ENCODE measurements at regions not wholly inside any gene's neighbourhood (a gene's known extent, or its start where the extent isn't known, plus 50 kb on each side); places are given as distances from the start of the nearest gene placed in this dataset.

DNA sequence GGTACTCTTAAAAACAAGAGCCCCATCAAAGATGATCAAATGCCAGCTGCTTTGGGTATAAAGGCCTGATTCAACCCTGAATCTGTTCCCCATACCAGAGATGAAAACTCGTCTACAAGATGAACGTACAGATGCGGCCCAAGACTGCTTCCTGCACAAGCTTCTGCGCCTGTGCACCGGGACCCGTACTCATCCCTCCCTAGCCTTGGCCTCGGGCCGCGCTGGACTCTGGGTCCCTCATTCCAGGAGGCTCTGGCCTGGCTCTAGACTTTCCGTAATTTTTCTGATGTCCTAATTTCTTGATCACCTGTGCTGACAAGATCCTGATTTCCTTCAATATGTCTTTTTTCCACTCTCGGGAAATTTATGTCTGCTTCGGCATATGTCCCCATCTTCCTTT, 612.3 kb downstream of the BNC2 start:
- TF ChIP-seq POLR2AphosphoS5 (IDR thresholded peaks at IDR 0.05; ENCODE audit: low read depth, low read length) (no peak), YY1 (IDR thresholded peaks at IDR 0.05; ENCODE audit: low read depth) (no peak), RFX5 (IDR thresholded peaks at IDR 0.05; ENCODE audit: low read length) (no peak), TCF12 (IDR thresholded peaks at IDR 0.05) (no peak), RXRA (IDR thresholded peaks at IDR 0.05; ENCODE audit: borderline replicate concordance, low read depth) (no peak), ELF1 (IDR thresholded peaks at IDR 0.05) (no peak), FOXM1 (IDR thresholded peaks at IDR 0.05; ENCODE audit: low read depth) (no peak), SIN3A (IDR thresholded peaks at IDR 0.05; ENCODE audit: borderline replicate concordance, low read depth, low read length) (no peak), RAD21 (IDR thresholded peaks at IDR 0.05; ENCODE audit: low read length) (no peak)
- TF ChIP-seq, protein P1, sequence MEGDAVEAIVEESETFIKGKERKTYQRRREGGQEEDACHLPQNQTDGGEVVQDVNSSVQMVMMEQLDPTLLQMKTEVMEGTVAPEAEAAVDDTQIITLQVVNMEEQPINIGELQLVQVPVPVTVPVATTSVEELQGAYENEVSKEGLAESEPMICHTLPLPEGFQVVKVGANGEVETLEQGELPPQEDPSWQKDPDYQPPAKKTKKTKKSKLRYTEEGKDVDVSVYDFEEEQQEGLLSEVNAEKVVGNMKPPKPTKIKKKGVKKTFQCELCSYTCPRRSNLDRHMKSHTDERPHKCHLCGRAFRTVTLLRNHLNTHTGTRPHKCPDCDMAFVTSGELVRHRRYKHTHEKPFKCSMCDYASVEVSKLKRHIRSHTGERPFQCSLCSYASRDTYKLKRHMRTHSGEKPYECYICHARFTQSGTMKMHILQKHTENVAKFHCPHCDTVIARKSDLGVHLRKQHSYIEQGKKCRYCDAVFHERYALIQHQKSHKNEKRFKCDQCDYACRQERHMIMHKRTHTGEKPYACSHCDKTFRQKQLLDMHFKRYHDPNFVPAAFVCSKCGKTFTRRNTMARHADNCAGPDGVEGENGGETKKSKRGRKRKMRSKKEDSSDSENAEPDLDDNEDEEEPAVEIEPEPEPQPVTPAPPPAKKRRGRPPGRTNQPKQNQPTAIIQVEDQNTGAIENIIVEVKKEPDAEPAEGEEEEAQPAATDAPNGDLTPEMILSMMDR (IDR thresholded peaks at IDR 0.05): no peak
- TF ChIP-seq, protein P2, sequence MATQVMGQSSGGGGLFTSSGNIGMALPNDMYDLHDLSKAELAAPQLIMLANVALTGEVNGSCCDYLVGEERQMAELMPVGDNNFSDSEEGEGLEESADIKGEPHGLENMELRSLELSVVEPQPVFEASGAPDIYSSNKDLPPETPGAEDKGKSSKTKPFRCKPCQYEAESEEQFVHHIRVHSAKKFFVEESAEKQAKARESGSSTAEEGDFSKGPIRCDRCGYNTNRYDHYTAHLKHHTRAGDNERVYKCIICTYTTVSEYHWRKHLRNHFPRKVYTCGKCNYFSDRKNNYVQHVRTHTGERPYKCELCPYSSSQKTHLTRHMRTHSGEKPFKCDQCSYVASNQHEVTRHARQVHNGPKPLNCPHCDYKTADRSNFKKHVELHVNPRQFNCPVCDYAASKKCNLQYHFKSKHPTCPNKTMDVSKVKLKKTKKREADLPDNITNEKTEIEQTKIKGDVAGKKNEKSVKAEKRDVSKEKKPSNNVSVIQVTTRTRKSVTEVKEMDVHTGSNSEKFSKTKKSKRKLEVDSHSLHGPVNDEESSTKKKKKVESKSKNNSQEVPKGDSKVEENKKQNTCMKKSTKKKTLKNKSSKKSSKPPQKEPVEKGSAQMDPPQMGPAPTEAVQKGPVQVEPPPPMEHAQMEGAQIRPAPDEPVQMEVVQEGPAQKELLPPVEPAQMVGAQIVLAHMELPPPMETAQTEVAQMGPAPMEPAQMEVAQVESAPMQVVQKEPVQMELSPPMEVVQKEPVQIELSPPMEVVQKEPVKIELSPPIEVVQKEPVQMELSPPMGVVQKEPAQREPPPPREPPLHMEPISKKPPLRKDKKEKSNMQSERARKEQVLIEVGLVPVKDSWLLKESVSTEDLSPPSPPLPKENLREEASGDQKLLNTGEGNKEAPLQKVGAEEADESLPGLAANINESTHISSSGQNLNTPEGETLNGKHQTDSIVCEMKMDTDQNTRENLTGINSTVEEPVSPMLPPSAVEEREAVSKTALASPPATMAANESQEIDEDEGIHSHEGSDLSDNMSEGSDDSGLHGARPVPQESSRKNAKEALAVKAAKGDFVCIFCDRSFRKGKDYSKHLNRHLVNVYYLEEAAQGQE (IDR thresholded peaks at IDR 0.05; ENCODE audit: low read depth, low read length): no peak
- TF ChIP-seq, protein P3, sequence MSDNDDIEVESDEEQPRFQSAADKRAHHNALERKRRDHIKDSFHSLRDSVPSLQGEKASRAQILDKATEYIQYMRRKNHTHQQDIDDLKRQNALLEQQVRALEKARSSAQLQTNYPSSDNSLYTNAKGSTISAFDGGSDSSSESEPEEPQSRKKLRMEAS (IDR thresholded peaks at IDR 0.05; ENCODE audit: low read depth): no peak
- TF ChIP-seq, protein P4, sequence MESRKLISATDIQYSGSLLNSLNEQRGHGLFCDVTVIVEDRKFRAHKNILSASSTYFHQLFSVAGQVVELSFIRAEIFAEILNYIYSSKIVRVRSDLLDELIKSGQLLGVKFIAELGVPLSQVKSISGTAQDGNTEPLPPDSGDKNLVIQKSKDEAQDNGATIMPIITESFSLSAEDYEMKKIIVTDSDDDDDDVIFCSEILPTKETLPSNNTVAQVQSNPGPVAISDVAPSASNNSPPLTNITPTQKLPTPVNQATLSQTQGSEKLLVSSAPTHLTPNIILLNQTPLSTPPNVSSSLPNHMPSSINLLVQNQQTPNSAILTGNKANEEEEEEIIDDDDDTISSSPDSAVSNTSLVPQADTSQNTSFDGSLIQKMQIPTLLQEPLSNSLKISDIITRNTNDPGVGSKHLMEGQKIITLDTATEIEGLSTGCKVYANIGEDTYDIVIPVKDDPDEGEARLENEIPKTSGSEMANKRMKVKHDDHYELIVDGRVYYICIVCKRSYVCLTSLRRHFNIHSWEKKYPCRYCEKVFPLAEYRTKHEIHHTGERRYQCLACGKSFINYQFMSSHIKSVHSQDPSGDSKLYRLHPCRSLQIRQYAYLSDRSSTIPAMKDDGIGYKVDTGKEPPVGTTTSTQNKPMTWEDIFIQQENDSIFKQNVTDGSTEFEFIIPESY (IDR thresholded peaks at IDR 0.05; ENCODE audit: borderline replicate concordance, low read depth): no peak
- TF ChIP-seq, protein P5, sequence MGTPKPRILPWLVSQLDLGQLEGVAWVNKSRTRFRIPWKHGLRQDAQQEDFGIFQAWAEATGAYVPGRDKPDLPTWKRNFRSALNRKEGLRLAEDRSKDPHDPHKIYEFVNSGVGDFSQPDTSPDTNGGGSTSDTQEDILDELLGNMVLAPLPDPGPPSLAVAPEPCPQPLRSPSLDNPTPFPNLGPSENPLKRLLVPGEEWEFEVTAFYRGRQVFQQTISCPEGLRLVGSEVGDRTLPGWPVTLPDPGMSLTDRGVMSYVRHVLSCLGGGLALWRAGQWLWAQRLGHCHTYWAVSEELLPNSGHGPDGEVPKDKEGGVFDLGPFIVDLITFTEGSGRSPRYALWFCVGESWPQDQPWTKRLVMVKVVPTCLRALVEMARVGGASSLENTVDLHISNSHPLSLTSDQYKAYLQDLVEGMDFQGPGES (IDR thresholded peaks at IDR 0.05; ENCODE audit: low read depth, low read length): no peak

All from SK-N-SH (cell line).